ENCODE measurements at regions not wholly inside any gene's neighbourhood (a gene's known extent, or its start where the extent isn't known, plus 50 kb on each side); places are given as distances from the start of the nearest gene placed in this dataset.

GRCh38 chr2:123047186-123047585 is 977.9 kb upstream of the CNTNAP5 start:
- H3K4me1 ChIP-seq (ENCODE audit: control insufficient read depth in 2 of 3, insufficient read depth in 2 of 3, low read depth in 1 of 3, low read length in 3 of 3) = no peaks in the 10 kb centered on the region
- no peaks in the 10 kb centered on the region for H3K36me3 ChIP-seq (ENCODE audit: control insufficient read depth in 2 of 3, insufficient read depth in 3 of 3, low read length in 3 of 3)
- H3K27me3 ChIP-seq (ENCODE audit: control insufficient read depth, insufficient read depth, low read length) = no peaks in the 10 kb centered on the region
- H3K27ac ChIP-seq (ENCODE audit: low read depth in 2 of 2, low read length in 2 of 2) = no peak overlapping the region
- FAIRE-seq (no peak), DNase-seq (no peak)
- no peak overlapping the region for H3K4me3 ChIP-seq (ENCODE audit: low read length in 3 of 3)
- TF ChIP-seq CTCF (IDR thresholded peaks at IDR 0.05; ENCODE audit: borderline replicate concordance, extremely low read depth, insufficient read depth) = no peak
- intact Hi-C loops (cut with DNase I) = no loop called here
- H3K9me3 ChIP-seq (ENCODE audit: control insufficient read depth in 2 of 3, insufficient read depth in 1 of 3, low read length in 3 of 3) = peaks cover 0 to 2% (median 0%) of the 10 kb centered on the region in 3 donors
- no peak overlapping the region for H3K9ac ChIP-seq (ENCODE audit: low read length in 3 of 3)

- intact Hi-C loops (cut with DNase I) = no loop called here
- Histone ChIP-seq H3K9ac (ENCODE audit: low read length in 3 of 3) (no peak overlapping the region), H3K4me1 (ENCODE audit: control insufficient read depth in 2 of 3, insufficient read depth in 2 of 3, low read depth in 1 of 3, low read length in 3 of 3) (no peaks in the 10 kb centered on the region), H3K27ac (ENCODE audit: low read depth in 2 of 2, low read length in 2 of 2) (no peak overlapping the region), H3K4me3 (ENCODE audit: low read length in 3 of 3) (no peak overlapping the region), H3K27me3 (ENCODE audit: control insufficient read depth, insufficient read depth, low read length) (no peaks in the 10 kb centered on the region), H3K9me3 (ENCODE audit: control insufficient read depth in 2 of 3, insufficient read depth in 1 of 3, low read length in 3 of 3) (peaks cover 0 to 2% (median 0%) of the 10 kb centered on the region in 3 donors), H3K36me3 (ENCODE audit: control insufficient read depth in 2 of 3, insufficient read depth in 3 of 3, low read length in 3 of 3) (no peaks in the 10 kb centered on the region)
- FAIRE-seq (no peak), DNase-seq (peak in 1 of 5 donors; percentile 7)
- TF ChIP-seq CTCF (IDR thresholded peaks at IDR 0.05; ENCODE audit: borderline replicate concordance, extremely low read depth, insufficient read depth) = no peak
Observed at GRCh38 chr2:123051136-123051535, 974.0 kb upstream of the CNTNAP5 start.

GRCh38 chr2:123061534-123061933 is 963.6 kb upstream of the CNTNAP5 start:
- Histone ChIP-seq H3K4me3 (ENCODE audit: low read length in 3 of 3) (no peak overlapping the region), H3K4me1 (ENCODE audit: control insufficient read depth in 2 of 3, insufficient read depth in 2 of 3, low read depth in 1 of 3, low read length in 3 of 3) (no peaks in the 10 kb centered on the region), H3K27ac (ENCODE audit: low read depth in 2 of 2, low read length in 2 of 2) (no peak overlapping the region), H3K9ac (ENCODE audit: low read length in 3 of 3) (no peak overlapping the region), H3K9me3 (ENCODE audit: control insufficient read depth in 2 of 3, insufficient read depth in 1 of 3, low read length in 3 of 3) (no peaks in the 10 kb centered on the region), H3K27me3 (ENCODE audit: control insufficient read depth, insufficient read depth, low read length) (no peaks in the 10 kb centered on the region), H3K36me3 (ENCODE audit: control insufficient read depth in 2 of 3, insufficient read depth in 3 of 3, low read length in 3 of 3) (no peaks in the 10 kb centered on the region)
- no peak for TF ChIP-seq CTCF (IDR thresholded peaks at IDR 0.05; ENCODE audit: borderline replicate concordance, extremely low read depth, insufficient read depth)
- DNase-seq (no peak), FAIRE-seq (no peak)
- intact Hi-C loops (cut with DNase I) = no loop called here

GRCh38 chr2:123073371-123073770 is 951.7 kb upstream of the CNTNAP5 start:
- Histone ChIP-seq H3K27me3 (ENCODE audit: control insufficient read depth, insufficient read depth, low read length) (no peaks in the 10 kb centered on the region), H3K36me3 (ENCODE audit: control insufficient read depth in 2 of 3, insufficient read depth in 3 of 3, low read length in 3 of 3) (no peaks in the 10 kb centered on the region), H3K4me1 (ENCODE audit: control insufficient read depth in 2 of 3, insufficient read depth in 2 of 3, low read depth in 1 of 3, low read length in 3 of 3) (no peaks in the 10 kb centered on the region), H3K9me3 (ENCODE audit: control insufficient read depth in 2 of 3, insufficient read depth in 1 of 3, low read length in 3 of 3) (no peaks in the 10 kb centered on the region), H3K4me3 (ENCODE audit: low read length in 3 of 3) (no peak overlapping the region), H3K27ac (ENCODE audit: low read depth in 2 of 2, low read length in 2 of 2) (no peak overlapping the region), H3K9ac (ENCODE audit: low read length in 3 of 3) (no peak overlapping the region)
- DNase-seq (no peak), FAIRE-seq (no peak)
- intact Hi-C loops (cut with DNase I) = no loop called here
- no peak for TF ChIP-seq CTCF (IDR thresholded peaks at IDR 0.05; ENCODE audit: borderline replicate concordance, extremely low read depth, insufficient read depth)
